ENCODE measurements at regions not wholly inside any gene's neighbourhood (a gene's known extent, or its start where the extent isn't known, plus 50 kb on each side); places are given as distances from the start of the nearest gene placed in this dataset.

- Histone ChIP-seq H3K4me2 (ENCODE audit: control insufficient read depth, extremely low read depth, insufficient read depth, low read depth, low read length) (no peak overlapping the region), H3K9ac (ENCODE audit: control insufficient read depth, extremely low read depth, insufficient read depth, low read length) (no peak overlapping the region), H3K9me1 (ENCODE audit: control insufficient read depth, extremely low read depth, insufficient read depth, low read length) (no peaks in the 10 kb centered on the region), H4K20me1 (ENCODE audit: control insufficient read depth, extremely low read depth, insufficient read depth, low read length) (no peaks in the 10 kb centered on the region), H3K27me3 (ENCODE audit: control insufficient read depth, extremely low read depth, insufficient read depth, low read length) (no peaks in the 10 kb centered on the region), H3K79me2 (ENCODE audit: control insufficient read depth, insufficient read depth, low read length) (no peaks in the 10 kb centered on the region), H3K9me3 (ENCODE audit: control insufficient read depth, low read depth, low read length) (no peaks in the 10 kb centered on the region), H3K4me3 (ENCODE audit: control insufficient read depth in 2 of 3, extremely low read depth in 1 of 3, insufficient read depth in 2 of 3, low read depth in 1 of 3, low read length in 3 of 3) (no peak overlapping the region), H3K4me1 (ENCODE audit: control insufficient read depth, extremely low read depth, insufficient read depth, low read length) (no peaks in the 10 kb centered on the region), H2AFZ (ENCODE audit: control insufficient read depth, low read length) (no peak overlapping the region), H3K27ac (ENCODE audit: control insufficient read depth, insufficient read depth, low read length) (no peak overlapping the region), H3K36me3 (ENCODE audit: control insufficient read depth in 2 of 2, extremely low read depth in 1 of 2, insufficient read depth in 2 of 2, low read length in 2 of 2) (no peaks in the 10 kb centered on the region)
- dilution Hi-C loops (cut with MboI; ENCODE audit: extremely low pct_ligation_motif_present, low sequenced_read_pairs) = no loop called here
- DNase-seq (ENCODE audit: low read depth, low spot score) (no peak), FAIRE-seq (no peak)
- TF ChIP-seq EZH2 (IDR thresholded peaks at IDR 0.05; ENCODE audit: low read length) = no peak
- TF ChIP-seq, protein P1, sequence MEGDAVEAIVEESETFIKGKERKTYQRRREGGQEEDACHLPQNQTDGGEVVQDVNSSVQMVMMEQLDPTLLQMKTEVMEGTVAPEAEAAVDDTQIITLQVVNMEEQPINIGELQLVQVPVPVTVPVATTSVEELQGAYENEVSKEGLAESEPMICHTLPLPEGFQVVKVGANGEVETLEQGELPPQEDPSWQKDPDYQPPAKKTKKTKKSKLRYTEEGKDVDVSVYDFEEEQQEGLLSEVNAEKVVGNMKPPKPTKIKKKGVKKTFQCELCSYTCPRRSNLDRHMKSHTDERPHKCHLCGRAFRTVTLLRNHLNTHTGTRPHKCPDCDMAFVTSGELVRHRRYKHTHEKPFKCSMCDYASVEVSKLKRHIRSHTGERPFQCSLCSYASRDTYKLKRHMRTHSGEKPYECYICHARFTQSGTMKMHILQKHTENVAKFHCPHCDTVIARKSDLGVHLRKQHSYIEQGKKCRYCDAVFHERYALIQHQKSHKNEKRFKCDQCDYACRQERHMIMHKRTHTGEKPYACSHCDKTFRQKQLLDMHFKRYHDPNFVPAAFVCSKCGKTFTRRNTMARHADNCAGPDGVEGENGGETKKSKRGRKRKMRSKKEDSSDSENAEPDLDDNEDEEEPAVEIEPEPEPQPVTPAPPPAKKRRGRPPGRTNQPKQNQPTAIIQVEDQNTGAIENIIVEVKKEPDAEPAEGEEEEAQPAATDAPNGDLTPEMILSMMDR (optimal IDR thresholded peaks at IDR 0.05 in 1 of 3, IDR thresholded peaks at IDR 0.05 in 1 of 3, conservative IDR thresholded peaks at IDR 0.05 in 1 of 3; ENCODE audit: extremely low read depth in 1 of 3, insufficient read depth in 2 of 3, low read length in 3 of 3) = no peak
These were observed 819.3 kb upstream of the LRATD1 start for GRCh38 chr2:13813236-13813635.

- no peak for DNase-seq (ENCODE audit: low read depth, low spot score)
- no peak for FAIRE-seq
- TF ChIP-seq, protein P1 (optimal IDR thresholded peaks at IDR 0.05 in 1 of 3, IDR thresholded peaks at IDR 0.05 in 1 of 3, conservative IDR thresholded peaks at IDR 0.05 in 1 of 3; ENCODE audit: extremely low read depth in 1 of 3, insufficient read depth in 2 of 3, low read length in 3 of 3) = no peak
- no peak for TF ChIP-seq EZH2 (IDR thresholded peaks at IDR 0.05; ENCODE audit: low read length)
- Histone ChIP-seq H3K27me3 (ENCODE audit: control insufficient read depth, extremely low read depth, insufficient read depth, low read length) (no peaks in the 10 kb centered on the region), H4K20me1 (ENCODE audit: control insufficient read depth, extremely low read depth, insufficient read depth, low read length) (no peaks in the 10 kb centered on the region), H3K4me3 (ENCODE audit: control insufficient read depth in 2 of 3, extremely low read depth in 1 of 3, insufficient read depth in 2 of 3, low read depth in 1 of 3, low read length in 3 of 3) (no peak overlapping the region), H3K79me2 (ENCODE audit: control insufficient read depth, insufficient read depth, low read length) (no peaks in the 10 kb centered on the region), H2AFZ (ENCODE audit: control insufficient read depth, low read length) (no peak overlapping the region), H3K9me1 (ENCODE audit: control insufficient read depth, extremely low read depth, insufficient read depth, low read length) (no peaks in the 10 kb centered on the region), H3K9me3 (ENCODE audit: control insufficient read depth, low read depth, low read length) (no peaks in the 10 kb centered on the region), H3K27ac (ENCODE audit: control insufficient read depth, insufficient read depth, low read length) (no peak overlapping the region), H3K4me1 (ENCODE audit: control insufficient read depth, extremely low read depth, insufficient read depth, low read length) (no peaks in the 10 kb centered on the region), H3K4me2 (ENCODE audit: control insufficient read depth, extremely low read depth, insufficient read depth, low read depth, low read length) (no peak overlapping the region), H3K36me3 (ENCODE audit: control insufficient read depth in 2 of 2, extremely low read depth in 1 of 2, insufficient read depth in 2 of 2, low read length in 2 of 2) (no peaks in the 10 kb centered on the region), H3K9ac (ENCODE audit: control insufficient read depth, extremely low read depth, insufficient read depth, low read length) (no peak overlapping the region)
- dilution Hi-C loops (cut with MboI; ENCODE audit: extremely low pct_ligation_motif_present, low sequenced_read_pairs) = no loop called here
These were observed 814.5 kb upstream of the LRATD1 start for GRCh38 chr2:13818002-13818401.
